ENCODE measurements at regions not wholly inside any gene's neighbourhood (a gene's known extent, or its start where the extent isn't known, plus 50 kb on each side); places are given as distances from the start of the nearest gene placed in this dataset.

DNA sequence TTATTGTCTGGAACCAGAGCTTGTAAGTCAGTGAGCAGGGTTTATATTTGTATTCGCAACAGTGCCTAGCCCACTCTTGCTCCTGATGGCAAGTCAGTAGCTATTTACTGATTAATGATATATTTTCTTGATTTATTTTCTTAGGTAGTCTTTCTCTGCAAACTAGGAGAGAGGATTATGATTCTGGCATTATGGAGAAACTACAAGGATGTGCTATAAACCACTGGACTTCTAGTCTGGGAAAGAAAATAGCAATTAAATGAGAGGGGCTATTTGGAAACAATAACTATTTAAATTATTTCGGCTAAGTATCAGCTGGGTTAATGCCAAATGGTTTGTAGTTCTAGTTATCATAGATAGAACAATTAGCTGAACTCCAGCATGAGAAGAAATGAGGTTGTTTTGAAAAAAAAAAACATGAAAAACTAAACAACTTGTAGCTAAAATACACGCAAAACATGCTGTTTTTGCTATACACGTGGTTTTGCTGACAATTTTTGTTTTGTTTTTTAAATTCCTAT, 304.9 kb upstream of the TCF21 start:
- H3K4me3 ChIP-seq (ENCODE audit: low read depth, low read length), result no peak overlapping the region
- H3K18ac ChIP-seq (ENCODE audit: low read length), result no peak overlapping the region
- no peaks in the 10 kb centered on the region for H3K27me3 ChIP-seq (ENCODE audit: insufficient read depth, low read length)
- H3K4ac ChIP-seq (ENCODE audit: low read depth, low read length), result no peak overlapping the region
- no peak overlapping the region for H4K91ac ChIP-seq (ENCODE audit: low read depth, low read length)
- no peaks in the 10 kb centered on the region for H3K36me3 ChIP-seq (ENCODE audit: control insufficient read depth in 1 of 2, insufficient read depth in 2 of 2, low read length in 2 of 2)
- WGBS (ENCODE audit: extremely low coverage, insufficient coverage, insufficient read length), result no CpG with 5 or more reads among the region's 4 CpGs
- H3K27ac ChIP-seq (ENCODE audit: low read depth, low read length), result no peak overlapping the region
- H3K23ac ChIP-seq (ENCODE audit: low read length), result no peak overlapping the region
- no peak overlapping the region for H2BK120ac ChIP-seq (ENCODE audit: insufficient read depth, low read length, poor library complexity)
- H2BK5ac ChIP-seq (ENCODE audit: low read depth, low read length, poor library complexity), result no peak overlapping the region
- no peak overlapping the region for H3K9ac ChIP-seq (ENCODE audit: low read length)
- H3K79me1 ChIP-seq (ENCODE audit: low read length), result no peaks in the 10 kb centered on the region
- no peak overlapping the region for H4K8ac ChIP-seq (ENCODE audit: low read depth, low read length)
- H3K79me2 ChIP-seq (ENCODE audit: control insufficient read depth, insufficient read depth, low read length, poor library complexity), result no peaks in the 10 kb centered on the region
- no peaks in the 10 kb centered on the region for H3K9me3 ChIP-seq (ENCODE audit: insufficient read depth, low read depth, low read length)
- H2AK5ac ChIP-seq (ENCODE audit: low read length), result no peak overlapping the region
- DNase-seq, result no peak
- H4K12ac ChIP-seq (ENCODE audit: low read depth, low read length), result no peak overlapping the region
- no peaks in the 10 kb centered on the region for H3K4me1 ChIP-seq (ENCODE audit: control insufficient read depth in 1 of 2, insufficient read depth in 2 of 2, low read length in 2 of 2)
- H2AFZ ChIP-seq (ENCODE audit: insufficient read depth, low read length, poor library complexity), result no peak overlapping the region
- no peak overlapping the region for H3K14ac ChIP-seq (ENCODE audit: low read length)
- no peak overlapping the region for H3K4me2 ChIP-seq (ENCODE audit: low read length)
- H2BK12ac ChIP-seq (ENCODE audit: low read length), result no peak overlapping the region

DNA sequence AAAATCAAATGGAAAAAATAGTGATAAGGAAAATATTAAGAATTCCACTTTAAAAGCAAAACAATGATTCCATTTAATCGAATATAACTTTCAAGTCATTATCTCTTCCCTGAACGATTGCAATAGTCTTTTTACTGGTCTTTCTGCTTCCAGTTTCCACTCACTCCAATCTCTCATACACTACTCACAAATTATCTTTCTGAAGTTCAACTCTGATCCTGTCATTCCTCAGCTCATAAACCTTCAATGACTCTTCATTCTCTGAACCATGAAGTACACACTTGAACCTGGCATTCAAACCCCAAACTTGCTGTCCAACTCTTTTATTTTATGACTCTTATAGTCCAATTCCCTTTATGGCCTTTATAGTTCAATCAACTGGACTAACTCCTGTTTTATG, 304.1 kb upstream of the TCF21 start:
- Histone ChIP-seq H3K23ac (ENCODE audit: low read length) (no peak overlapping the region), H2BK120ac (ENCODE audit: insufficient read depth, low read length, poor library complexity) (no peak overlapping the region), H3K9ac (ENCODE audit: low read length) (no peak overlapping the region), H3K36me3 (ENCODE audit: control insufficient read depth in 1 of 2, insufficient read depth in 2 of 2, low read length in 2 of 2) (no peaks in the 10 kb centered on the region), H3K4ac (ENCODE audit: low read depth, low read length) (no peak overlapping the region), H2BK5ac (ENCODE audit: low read depth, low read length, poor library complexity) (no peak overlapping the region), H2BK12ac (ENCODE audit: low read length) (no peak overlapping the region), H3K4me2 (ENCODE audit: low read length) (no peak overlapping the region), H3K9me3 (ENCODE audit: insufficient read depth, low read depth, low read length) (no peaks in the 10 kb centered on the region), H3K27me3 (ENCODE audit: insufficient read depth, low read length) (no peaks in the 10 kb centered on the region), H2AFZ (ENCODE audit: insufficient read depth, low read length, poor library complexity) (no peak overlapping the region), H4K91ac (ENCODE audit: low read depth, low read length) (no peak overlapping the region), H2AK5ac (ENCODE audit: low read length) (no peak overlapping the region), H3K14ac (ENCODE audit: low read length) (no peak overlapping the region), H4K8ac (ENCODE audit: low read depth, low read length) (no peak overlapping the region), H3K79me1 (ENCODE audit: low read length) (no peaks in the 10 kb centered on the region), H3K4me1 (ENCODE audit: control insufficient read depth in 1 of 2, insufficient read depth in 2 of 2, low read length in 2 of 2) (no peaks in the 10 kb centered on the region), H3K18ac (ENCODE audit: low read length) (no peak overlapping the region), H4K12ac (ENCODE audit: low read depth, low read length) (no peak overlapping the region), H3K79me2 (ENCODE audit: control insufficient read depth, insufficient read depth, low read length, poor library complexity) (no peaks in the 10 kb centered on the region), H3K27ac (ENCODE audit: low read depth, low read length) (no peak overlapping the region), H3K4me3 (ENCODE audit: low read depth, low read length) (no peak overlapping the region)
- no CpG with 5 or more reads among the region's 2 CpGs for WGBS (ENCODE audit: extremely low coverage, insufficient coverage, insufficient read length)
- DNase-seq, result no peak

DNA sequence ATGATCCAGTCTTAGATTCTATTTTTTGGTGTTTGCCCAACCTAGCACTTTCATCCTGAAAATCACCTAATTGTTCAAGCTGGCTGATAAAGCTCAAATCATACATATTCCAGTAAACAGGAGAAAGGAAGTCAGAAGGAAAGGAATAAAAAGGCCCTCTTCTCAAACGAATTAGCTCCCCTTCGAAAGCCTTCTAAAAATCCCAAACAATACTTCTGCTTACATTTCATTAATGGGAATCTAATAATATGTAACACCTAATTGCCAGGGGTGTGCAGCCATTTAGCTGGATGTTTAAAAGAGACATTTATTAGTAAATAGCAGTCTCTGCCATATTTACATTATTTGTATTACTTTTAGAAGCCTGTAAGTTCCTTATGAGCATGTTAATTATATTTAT, 302.9 kb upstream of the TCF21 start:
- Histone ChIP-seq H2BK12ac (ENCODE audit: low read length) (no peak overlapping the region), H3K79me2 (ENCODE audit: control insufficient read depth, insufficient read depth, low read length, poor library complexity) (no peaks in the 10 kb centered on the region), H3K9ac (ENCODE audit: low read length) (no peak overlapping the region), H4K8ac (ENCODE audit: low read depth, low read length) (no peak overlapping the region), H3K18ac (ENCODE audit: low read length) (no peak overlapping the region), H2BK120ac (ENCODE audit: insufficient read depth, low read length, poor library complexity) (no peak overlapping the region), H4K91ac (ENCODE audit: low read depth, low read length) (no peak overlapping the region), H3K4me3 (ENCODE audit: low read depth, low read length) (no peak overlapping the region), H3K27ac (ENCODE audit: low read depth, low read length) (no peak overlapping the region), H3K9me3 (ENCODE audit: insufficient read depth, low read depth, low read length) (no peaks in the 10 kb centered on the region), H2BK5ac (ENCODE audit: low read depth, low read length, poor library complexity) (no peak overlapping the region), H3K36me3 (ENCODE audit: control insufficient read depth in 1 of 2, insufficient read depth in 2 of 2, low read length in 2 of 2) (no peaks in the 10 kb centered on the region), H2AFZ (ENCODE audit: insufficient read depth, low read length, poor library complexity) (no peak overlapping the region), H3K79me1 (ENCODE audit: low read length) (no peaks in the 10 kb centered on the region), H3K4ac (ENCODE audit: low read depth, low read length) (no peak overlapping the region), H3K23ac (ENCODE audit: low read length) (no peak overlapping the region), H2AK5ac (ENCODE audit: low read length) (no peak overlapping the region), H3K4me2 (ENCODE audit: low read length) (no peak overlapping the region), H4K12ac (ENCODE audit: low read depth, low read length) (no peak overlapping the region), H3K14ac (ENCODE audit: low read length) (no peak overlapping the region), H3K27me3 (ENCODE audit: insufficient read depth, low read length) (no peaks in the 10 kb centered on the region), H3K4me1 (ENCODE audit: control insufficient read depth in 1 of 2, insufficient read depth in 2 of 2, low read length in 2 of 2) (no peaks in the 10 kb centered on the region)
- no CpG with 5 or more reads among the region's 2 CpGs for WGBS (ENCODE audit: extremely low coverage, insufficient coverage, insufficient read length)
- DNase-seq, result no peak

DNA sequence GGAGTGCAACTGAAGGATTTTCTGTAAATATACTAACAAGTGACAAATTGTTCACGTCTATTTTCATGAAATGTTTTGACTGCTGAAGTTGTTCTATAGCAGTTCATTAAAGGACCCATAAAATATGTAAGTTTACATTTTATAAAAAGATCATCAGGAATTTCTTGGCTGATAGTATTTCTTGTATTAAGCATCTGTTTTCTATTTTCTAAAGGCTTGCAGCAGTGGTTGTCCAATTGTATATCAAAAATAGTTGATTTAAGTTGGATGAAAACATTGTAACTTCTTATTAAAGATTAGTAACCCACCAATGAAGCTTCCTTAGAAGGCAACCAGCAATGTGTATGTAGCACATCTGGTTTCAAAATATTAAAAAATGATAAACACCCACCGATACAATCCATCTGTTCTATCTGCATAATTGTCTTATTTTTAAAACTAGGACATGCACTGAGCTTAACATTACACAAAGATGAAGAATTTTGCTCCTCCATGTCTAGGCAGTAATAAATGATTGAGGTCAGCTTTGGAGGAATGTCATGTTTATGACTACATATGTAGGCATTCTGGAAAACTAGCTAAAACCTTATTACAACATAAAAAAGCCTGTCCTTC, 301.3 kb upstream of the TCF21 start:
- Histone ChIP-seq H2BK12ac (ENCODE audit: low read length) (no peak overlapping the region), H3K9me3 (ENCODE audit: insufficient read depth, low read depth, low read length) (no peaks in the 10 kb centered on the region), H2BK5ac (ENCODE audit: low read depth, low read length, poor library complexity) (no peak overlapping the region), H3K79me1 (ENCODE audit: low read length) (no peaks in the 10 kb centered on the region), H3K9ac (ENCODE audit: low read length) (no peak overlapping the region), H3K23ac (ENCODE audit: low read length) (no peak overlapping the region), H3K4me2 (ENCODE audit: low read length) (no peak overlapping the region), H4K8ac (ENCODE audit: low read depth, low read length) (no peak overlapping the region), H3K4me3 (ENCODE audit: low read depth, low read length) (no peak overlapping the region), H4K12ac (ENCODE audit: low read depth, low read length) (no peak overlapping the region), H3K36me3 (ENCODE audit: control insufficient read depth in 1 of 2, insufficient read depth in 2 of 2, low read length in 2 of 2) (no peaks in the 10 kb centered on the region), H3K27ac (ENCODE audit: low read depth, low read length) (no peak overlapping the region), H3K4ac (ENCODE audit: low read depth, low read length) (no peak overlapping the region), H2BK120ac (ENCODE audit: insufficient read depth, low read length, poor library complexity) (no peak overlapping the region), H3K14ac (ENCODE audit: low read length) (no peak overlapping the region), H3K27me3 (ENCODE audit: insufficient read depth, low read length) (no peaks in the 10 kb centered on the region), H2AK5ac (ENCODE audit: low read length) (no peak overlapping the region), H4K91ac (ENCODE audit: low read depth, low read length) (no peak overlapping the region), H3K4me1 (ENCODE audit: control insufficient read depth in 1 of 2, insufficient read depth in 2 of 2, low read length in 2 of 2) (no peaks in the 10 kb centered on the region), H3K18ac (ENCODE audit: low read length) (no peak overlapping the region), H3K79me2 (ENCODE audit: control insufficient read depth, insufficient read depth, low read length, poor library complexity) (no peaks in the 10 kb centered on the region), H2AFZ (ENCODE audit: insufficient read depth, low read length, poor library complexity) (no peak overlapping the region)
- no CpG with 5 or more reads among the region's 2 CpGs for WGBS (ENCODE audit: extremely low coverage, insufficient coverage, insufficient read length)
- no peak for DNase-seq
